Hypothalamus (tissue), 51 donors: ENCODE measurements at regions not wholly inside any gene's neighbourhood (a gene's known extent, or its start where the extent isn't known, plus 50 kb on each side); places are given as distances from the start of the nearest gene placed in this dataset.

ENCODE experiments used
- DNase-seq, 51 donors: peaks; one replicate each; lab custom pipeline; 2025; lab: John Stamatoyannopoulos, UW

DNA sequence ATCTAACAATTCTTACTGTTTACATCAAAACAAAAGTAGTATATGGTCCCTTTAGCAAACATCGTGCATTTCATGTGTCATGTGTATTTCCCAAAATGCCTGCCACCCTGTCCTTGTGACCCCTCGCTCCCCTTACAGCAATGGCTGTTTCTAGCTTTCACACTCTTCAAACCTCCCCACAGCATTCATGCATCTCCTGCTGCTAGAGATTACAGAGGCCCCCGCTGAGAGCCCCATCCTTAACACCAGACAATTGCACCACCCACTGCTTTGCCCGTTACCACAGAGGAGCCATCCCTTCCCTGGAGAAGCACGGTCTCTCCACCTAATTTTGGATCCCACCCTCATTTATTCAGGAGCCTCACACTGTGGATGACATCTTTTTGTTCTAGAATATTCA, 149.7 kb upstream of the IRX4 start:
- no peak for DNase-seq

DNA sequence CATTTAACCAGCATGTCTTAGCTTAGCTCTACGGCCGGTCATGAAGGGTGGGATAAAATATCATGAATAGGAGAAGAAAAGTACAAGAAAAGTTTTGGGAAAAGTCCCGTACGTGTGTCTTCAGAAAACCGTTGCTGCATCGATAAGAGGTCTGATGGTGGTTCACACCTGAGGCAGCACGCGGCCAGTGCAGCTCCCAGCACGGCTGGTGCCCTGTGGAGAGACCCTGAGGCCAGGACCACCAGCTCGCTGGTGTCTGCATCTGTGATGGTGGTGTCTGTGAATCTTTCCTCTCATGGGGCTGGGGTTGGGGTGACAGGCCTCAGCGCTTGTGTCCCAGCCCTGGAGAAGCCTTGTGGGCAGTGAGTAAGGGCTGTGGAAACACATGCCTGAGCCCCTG, 148.9 kb upstream of the IRX4 start:
- no peak for DNase-seq

DNA sequence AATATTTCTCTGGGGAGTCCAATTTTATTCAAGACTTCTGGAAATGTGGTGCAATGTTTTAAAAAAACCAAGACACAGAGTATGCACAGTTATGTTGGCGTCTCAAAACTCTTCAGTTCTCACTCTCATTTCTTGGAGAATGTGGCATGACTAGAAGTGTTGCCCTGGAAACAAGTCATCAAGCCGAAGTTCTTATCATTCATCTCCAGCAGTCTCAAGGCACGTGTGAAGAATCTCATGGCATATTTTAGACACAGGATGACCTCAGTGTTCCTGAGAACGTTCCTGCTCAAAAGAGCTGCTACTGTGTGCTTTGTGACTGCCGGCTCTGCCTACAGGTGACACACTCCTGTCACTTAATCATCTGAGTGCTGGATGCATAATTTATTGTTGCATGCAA, 147.4 kb upstream of the IRX4 start:
- DNase-seq: no peak

DNA sequence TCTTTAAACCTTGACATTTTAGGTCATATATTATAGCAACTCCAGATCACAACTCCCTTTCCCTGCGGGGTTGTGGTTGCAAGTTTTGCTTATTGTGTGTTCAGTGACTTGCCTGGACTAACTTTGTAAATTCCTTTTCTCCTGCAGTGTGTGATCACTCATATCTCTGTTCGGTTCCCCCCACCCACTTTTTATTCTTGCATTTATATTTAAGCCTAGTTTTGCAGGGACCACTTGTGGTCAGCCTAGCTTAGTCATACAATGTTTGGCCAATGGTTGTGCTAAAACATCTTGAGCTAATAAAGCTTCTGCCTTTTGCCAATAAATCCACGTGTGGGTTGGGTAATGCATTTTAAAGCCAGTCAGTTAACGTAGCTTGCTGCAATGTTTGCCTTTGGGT, 146.5 kb upstream of the IRX4 start:
- no peak for DNase-seq

DNA sequence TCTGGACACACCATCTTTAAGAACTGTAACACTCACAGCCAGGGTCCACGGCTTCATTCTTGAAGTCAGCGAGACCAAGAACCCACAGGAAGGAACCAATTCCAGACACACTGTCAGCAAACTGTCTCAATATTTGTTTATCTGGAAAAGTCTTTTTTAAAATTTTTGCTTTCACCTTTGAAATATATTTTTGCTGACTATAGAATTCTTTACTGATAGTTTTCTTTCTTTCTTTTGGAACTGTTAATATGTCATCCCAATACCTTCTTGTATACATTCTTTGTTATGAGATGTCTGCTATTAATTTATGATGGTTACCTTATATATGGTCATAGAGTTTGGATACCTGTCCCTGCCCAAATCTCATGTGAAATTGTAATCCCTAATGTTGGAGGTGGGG, 145.1 kb upstream of the IRX4 start:
- no peak for DNase-seq

DNA sequence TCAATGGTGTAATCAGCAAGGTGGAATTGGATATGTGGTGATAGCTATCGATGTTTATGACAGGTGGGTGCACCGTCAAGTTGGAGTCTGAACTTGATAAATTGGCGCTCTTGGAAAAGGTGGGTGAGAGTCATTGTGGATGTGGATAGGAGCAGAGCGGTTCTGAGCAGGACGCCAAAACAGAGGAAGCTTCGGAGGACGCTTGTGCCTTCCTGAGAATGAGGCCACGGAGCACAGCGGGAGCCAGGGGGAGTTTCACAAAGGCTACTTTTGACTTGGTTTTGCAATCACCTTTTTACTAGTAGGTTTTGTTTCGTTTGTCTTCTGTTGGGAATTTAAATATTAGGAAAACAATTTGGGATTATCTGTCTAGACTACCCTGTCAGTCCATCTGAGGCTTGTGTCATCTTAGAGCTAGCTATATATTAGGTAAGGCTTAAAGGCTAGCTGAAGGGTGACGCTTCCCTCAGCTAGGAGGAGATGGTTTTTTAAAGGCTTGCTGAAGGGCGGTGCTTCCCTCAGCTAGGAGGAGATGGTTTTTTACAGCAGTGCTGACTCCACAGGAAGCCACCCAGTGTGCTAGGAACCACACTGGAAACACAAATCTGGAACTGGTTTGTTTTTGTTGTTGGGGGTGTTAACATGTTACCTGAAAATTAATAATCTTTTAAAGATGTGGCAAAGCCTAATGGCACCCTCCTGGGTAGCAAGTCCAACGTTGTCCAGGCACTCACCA, 142.4 kb upstream of the IRX4 start:
- DNase-seq: no peak

DNA sequence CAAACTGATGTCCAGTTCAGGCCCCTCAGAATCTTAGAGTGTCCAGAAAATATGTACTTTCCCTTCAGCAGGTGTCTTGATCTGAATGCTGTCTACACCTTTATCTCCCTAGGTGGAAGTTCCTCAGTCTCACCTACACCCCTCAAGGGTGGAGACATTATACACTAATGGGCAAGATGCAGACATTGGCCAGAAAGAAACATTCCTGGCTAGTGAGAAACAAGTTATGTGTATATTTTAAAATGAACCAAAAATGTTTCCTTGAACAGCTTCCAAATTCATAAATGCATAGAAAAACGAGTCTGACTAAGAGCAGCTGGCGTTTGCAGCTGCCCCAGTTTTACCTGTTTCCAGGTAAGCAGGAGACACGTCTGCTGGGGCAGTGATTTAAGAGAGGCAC, 140.5 kb upstream of the IRX4 start:
- DNase-seq: no peak

DNA sequence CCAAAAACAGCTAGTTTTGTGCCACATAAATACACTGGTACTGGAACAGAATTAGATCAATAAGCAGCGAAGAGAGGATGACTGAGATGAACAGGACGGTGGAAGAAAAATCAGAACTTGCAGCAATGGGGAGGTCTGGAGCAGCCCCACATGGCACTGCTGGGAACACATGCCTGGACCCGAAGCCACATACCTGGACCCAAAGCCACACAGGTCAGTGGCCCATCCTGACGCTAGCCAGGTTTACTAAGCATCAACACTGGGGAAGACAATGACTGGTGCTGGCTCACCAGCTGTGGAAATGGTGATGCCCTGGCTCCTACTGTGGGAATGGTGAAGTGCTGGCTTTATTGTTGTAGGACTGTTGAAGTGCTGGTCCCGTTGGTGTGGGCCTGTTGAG, 139.7 kb upstream of the IRX4 start:
- DNase-seq: no peak

DNA sequence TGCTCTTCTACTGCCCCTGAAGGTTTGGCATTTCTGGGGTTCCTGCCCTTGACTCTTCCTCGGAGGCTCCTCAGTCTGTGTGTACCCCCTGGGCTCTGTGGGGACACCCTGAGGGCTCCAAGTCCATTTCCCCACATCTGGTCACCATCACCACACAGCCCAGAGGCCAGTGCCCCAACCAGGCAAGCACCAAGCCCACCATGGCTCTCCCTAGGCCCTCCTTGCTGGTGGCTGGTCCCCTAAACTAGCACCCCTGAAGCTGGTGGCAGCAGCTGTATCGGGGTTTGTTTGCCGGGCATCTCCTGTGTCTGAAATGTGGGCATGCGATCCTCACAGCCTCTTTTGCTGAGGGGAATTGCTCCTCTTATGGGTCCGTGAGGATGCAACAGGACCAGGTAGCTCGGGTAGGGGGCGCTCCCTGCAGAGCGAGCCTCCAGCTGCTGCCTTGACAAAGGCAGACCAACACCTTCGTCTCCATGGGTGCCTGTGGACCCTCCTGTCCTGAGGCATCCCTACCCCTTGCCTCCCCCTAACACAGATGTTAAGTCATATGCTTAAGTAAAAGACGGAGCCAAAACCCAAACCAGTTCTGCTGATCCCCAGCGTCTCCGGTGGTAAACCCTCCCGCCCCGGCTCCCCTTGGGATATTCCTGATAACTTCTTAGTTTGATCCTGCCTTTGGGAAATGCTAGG, 138.9 kb upstream of the IRX4 start:
- DNase-seq: no peak

DNA sequence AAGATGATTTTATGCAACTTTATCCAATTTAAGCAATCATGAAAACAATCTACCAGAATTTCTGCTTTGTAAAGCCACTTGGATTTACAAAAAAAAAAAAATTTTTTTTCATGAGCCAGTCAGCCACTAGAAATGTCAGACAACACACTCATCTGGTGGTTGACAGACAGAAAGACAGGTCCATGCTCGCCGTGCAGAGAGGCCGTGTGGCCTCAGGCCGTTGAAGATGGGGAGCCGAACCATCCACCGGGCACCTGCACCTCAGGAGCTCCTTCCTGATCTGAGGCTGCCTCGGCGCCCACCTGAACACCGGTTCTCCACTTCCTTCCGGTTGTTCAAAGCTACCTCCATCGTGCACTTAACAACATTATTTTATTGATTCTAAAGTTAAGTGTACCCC, 138.0 kb upstream of the IRX4 start:
- DNase-seq: no peak

DNA sequence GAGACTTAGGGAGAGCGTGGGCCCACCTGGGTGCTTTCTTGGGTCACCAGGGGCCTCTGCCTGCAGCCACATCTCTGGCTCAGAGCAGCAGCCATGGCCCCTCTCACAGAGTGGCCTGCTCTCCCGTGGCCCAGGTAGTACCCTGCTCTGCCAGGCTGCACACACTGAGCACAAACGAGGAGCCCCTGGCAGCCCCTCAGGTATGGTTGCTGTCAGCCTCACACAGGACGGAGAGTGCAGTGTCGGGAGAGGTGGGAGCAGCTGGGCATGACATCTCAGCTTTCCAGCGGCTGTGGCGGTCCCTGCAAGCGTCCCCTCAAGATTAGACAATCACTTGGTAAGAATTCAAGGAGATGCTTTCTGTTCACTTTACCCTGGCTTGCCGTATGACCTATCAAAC, 137.0 kb upstream of the IRX4 start:
- no peak for DNase-seq

DNA sequence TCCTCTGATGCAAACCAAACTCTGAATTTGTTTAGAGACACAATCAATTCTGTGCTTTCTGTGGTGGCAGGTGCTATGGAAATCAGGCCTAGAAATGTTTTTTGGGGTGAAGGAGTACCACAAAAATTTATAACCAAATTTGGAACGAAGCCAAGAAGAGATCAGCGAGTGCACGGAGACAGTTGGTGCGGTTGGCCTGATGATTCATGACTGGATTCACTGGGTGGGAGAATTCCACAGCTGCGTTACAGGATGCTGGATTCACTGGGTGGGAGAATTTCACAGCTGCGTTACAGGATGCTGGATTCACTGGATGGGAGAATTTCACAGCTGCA, 135.6 kb upstream of the IRX4 start:
- no peak for DNase-seq

DNA sequence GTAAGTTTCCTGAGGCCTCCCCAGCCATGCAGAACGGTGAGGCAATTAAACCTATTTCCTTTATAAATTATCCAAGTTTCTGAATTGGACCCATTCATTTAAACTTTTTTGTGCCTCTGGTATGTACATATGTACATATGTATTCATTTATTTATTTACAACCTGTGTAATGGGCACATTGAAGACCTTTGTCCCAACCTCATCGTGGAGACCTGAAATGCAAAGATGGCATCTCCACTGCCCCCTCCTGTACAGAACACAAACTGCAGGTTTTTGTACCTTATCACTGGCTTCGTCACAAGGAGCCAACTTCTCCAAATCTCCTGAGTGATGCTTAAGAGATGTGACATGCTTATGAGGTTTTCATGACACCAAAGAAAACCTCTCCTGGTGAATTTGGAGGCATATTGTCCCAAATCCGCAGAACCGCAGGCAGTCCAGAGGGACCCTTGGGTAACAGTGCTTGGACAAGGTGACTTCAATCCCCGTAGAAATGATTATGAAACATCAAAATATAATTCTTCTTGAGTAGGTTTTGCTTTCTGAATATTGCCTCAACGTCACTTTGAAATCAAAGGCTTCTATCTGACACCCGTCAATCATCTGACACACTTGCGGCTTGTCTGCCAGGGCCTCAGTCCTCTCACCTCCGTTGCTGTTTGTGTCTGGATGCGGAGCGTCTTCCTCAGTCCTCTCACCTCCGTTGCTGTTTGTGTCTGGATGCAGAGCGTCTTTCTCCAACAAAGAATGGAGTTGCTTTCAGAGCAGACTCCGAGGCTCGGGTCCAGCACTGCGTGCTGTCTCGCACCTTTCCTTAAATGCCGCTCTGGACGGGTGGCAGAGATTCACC, 135.0 kb upstream of the IRX4 start:
- DNase-seq: no peak

DNA sequence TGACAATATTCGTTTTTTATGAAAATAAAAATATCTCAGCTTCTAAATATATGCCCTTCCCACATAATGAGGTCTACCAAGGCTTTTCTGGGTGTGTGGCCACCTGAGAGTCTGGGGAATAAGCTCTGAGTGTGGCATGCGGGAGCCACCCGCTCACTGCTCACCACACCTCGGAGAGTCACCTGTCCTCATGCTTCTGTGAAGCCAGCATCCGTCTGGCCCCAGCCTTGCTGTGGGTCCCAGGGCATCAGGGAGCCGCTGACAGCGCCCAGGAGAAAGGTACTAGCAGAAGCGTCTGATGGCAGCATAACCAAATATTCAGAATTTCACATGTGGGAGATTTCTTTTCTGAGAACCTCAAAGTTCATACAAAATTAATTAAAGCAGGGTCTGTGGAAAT, 133.2 kb upstream of the IRX4 start:
- DNase-seq: no peak

DNA sequence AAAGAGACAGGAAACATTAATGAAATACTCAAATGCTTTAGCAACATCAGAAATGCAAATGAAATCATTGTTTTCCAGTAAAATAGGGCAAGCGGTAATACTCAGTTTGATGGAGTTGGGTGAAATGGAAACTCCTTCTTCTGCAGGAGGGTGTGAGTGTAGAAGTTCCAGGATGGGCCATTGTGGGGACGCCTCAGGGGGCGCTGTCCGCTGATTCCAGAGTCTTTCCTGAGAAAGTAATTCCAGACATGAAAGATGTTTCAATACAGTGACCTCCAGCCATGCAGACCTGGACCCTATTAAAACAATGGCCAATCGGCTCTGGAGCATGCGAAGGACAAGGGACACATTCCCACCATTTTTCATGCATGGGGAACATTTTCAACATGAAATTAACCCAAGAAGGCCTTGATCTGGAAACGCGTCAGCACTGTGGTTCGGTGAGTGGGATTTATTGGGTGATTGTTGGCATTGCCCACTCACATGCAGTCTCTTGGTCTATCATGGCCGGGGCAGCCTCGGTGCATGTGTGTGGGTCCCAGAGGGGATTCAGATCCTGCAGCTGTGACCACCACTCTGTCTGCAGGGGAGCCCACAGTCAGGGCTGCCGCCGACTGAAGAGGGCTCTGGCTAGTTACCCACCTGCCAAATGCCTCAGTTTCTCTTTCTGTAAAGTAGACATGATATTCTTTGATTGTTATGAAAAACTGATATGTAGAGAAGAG, 132.6 kb upstream of the IRX4 start:
- DNase-seq: no peak

DNA sequence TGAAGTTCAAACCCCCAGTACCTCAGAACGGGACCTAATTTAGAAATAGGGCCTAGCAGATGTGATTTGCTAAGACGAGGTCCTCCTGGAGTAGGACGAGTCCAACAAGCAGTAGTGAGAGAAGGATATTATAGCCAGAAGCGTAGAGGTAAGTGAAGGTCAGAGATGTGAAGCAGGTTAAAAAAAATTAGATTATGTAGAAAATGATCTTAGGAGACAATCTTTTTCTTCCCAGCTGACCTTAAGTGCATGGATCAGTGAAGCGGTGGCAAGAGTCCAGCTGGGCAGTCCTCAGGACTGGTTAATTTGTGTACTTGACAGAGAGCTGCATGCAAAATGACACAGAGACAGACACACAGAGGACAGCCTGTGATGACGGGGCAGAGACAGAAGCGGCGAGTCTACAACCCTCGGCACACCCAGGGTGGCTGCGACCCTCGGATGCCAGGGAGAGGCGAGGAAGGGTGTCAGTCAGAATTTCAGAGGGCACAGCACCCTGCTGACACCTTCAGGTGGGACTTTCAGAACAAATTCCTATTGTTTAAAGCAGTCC, 131.4 kb upstream of the IRX4 start:
- DNase-seq: no peak

DNA sequence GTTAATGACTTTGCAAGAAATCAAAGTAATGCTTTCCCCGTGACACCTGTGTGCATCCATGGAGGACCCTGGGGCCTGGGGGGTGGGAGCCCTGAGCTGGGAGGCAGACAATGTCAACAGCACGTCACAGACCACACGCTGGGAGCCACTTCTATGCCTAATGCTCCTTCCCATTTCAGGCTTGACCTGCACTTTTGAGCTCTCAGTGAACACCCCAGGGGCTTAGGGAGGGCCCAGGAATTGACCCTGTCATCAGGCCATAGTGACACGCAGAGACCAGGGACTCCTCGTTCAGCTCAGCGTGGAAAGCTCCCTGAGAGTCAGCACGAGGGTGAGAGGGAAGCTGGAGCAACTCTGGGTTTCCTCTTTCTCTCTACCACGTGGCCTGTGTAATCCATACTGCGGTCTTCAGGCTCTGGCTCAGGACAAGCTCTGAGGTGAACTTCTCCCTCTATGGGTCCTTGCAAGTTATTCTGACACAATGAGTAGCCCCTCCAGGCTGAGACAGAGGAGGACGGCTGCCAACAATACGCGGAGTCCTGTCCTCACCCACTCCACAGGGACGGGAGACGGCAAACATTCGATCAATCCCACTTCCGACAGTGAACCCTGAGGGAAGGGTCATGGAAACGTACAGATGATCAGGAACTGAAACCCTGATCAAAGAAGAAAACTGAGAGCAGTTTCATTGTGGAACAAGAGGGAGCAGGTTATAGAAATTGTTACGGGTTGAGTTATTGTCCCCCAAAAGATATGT, 130.8 kb upstream of the IRX4 start:
- no peak for DNase-seq

DNA sequence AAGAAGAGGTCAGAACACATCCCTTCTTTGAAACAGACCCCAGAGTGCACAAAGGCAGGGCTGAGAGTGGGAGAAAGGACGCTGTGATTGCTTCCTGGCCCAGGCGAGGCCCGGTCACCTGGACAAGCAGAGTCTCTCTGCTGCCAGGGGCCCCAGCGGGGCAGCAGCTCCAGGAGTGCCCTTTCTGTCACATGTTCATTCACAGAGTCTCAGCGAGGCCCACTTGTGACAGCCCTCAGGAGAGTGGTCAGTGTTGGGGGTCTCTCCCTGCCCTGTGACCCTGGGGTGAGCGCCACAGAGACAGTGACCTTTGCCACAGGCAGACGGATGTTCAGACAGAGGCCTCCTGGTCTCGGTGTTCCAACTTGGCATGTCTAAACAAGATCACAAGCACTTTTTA, 130.2 kb upstream of the IRX4 start:
- DNase-seq: no peak

DNA sequence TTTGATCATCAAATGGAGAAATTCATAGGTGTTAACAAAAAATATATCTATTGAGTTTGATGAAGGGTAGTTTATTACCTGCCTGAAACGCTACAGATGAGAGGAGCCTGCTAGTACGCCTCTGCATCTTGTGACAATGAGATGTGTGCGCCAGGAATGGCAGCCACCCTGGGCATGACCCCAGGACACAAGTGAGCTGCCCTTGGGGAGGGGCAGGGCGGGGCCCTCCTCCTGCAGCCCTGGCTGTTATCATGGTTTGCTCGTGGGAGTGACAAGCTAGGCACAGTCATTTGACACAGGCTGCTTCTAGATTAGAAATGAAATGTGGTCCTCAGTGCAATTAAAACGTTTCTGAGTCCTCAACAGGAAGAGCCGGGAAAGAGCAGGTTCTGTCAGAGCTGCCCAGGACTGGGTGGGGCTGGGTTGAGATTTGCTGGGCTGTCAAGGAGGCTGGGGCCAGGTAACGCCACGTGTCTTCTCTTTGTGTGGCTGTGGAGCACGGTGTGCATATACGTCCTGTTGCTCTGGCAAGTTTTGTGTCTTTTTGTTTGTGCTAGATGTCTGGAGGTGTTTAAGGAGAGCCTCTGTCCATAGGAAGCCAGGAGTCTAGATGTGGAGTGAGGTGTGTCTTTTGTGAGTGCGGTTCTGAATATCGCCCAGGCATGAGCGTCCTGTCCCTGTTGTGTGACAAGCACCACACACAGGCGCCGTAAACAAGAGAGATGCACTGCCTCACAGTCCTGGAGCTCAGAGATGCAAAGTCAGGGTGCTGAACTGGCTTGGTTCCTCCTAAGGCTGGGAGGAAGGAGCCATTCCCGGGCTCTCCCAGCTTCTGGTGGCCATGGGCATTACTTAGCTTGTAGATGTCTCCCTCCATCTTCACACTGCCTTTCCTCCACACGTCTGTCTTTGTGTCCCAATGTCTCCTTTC, 129.0 kb upstream of the IRX4 start:
- no peak for DNase-seq
